ENCODE measurements at regions not wholly inside any gene's neighbourhood (a gene's known extent, or its start where the extent isn't known, plus 50 kb on each side); places are given as distances from the start of the nearest gene placed in this dataset.
A peak's percentile ranks its signal among the peaks of the same experiment; 100 is the strongest.

- Histone ChIP-seq H3K9me3 (peaks cover 0 to 4% (median 0%) of the 10 kb centered on the region in 4 donors), H3K27me3 (no peaks in the 10 kb centered on the region), H3K36me3 (no peaks in the 10 kb centered on the region), H3K27ac (no peak overlapping the region), H3K4me3 (no peak overlapping the region), H3K4me1 (no peaks in the 10 kb centered on the region)
- DNase-seq: no peak
- WGBS, 2 donors: 53 to 88% methylated on average over 3 of the region's 3 CpGs
- intact Hi-C loops (cut with DNase I): no loop called here
- no peak for TF ChIP-seq EP300 (IDR thresholded peaks at IDR 0.05)
- no peak for TF ChIP-seq POLR2A (IDR thresholded peaks at IDR 0.05)
- TF ChIP-seq CTCF (IDR thresholded peaks at IDR 0.05): no peak
- no peak for TF ChIP-seq POLR2AphosphoS5 (IDR thresholded peaks at IDR 0.05)
These were observed 117.8 kb downstream of the UCHL1 start for GRCh38 chr4:41374490-41374889.

- Histone ChIP-seq H3K4me3 (no peak overlapping the region), H3K36me3 (no peaks in the 10 kb centered on the region), H3K27me3 (no peaks in the 10 kb centered on the region), H3K9me3 (peaks cover 0 to 4% (median 0%) of the 10 kb centered on the region in 4 donors), H3K27ac (no peak overlapping the region), H3K4me1 (no peaks in the 10 kb centered on the region)
- intact Hi-C loops (cut with DNase I): no loop called here
- 61 to 83% methylated on average over 7 of the region's 7 CpGs for WGBS, 2 donors
- TF ChIP-seq POLR2AphosphoS5 (IDR thresholded peaks at IDR 0.05) (no peak), EP300 (IDR thresholded peaks at IDR 0.05) (no peak), POLR2A (IDR thresholded peaks at IDR 0.05) (no peak), CTCF (IDR thresholded peaks at IDR 0.05) (no peak)
- no peak for DNase-seq
These were observed 118.8 kb downstream of the UCHL1 start for GRCh38 chr4:41375561-41375960.

GRCh38 chr4:41377196-41377595 is 120.5 kb downstream of the UCHL1 start:
- Histone ChIP-seq H3K9me3 (peaks cover 0 to 4% (median 0%) of the 10 kb centered on the region in 4 donors), H3K4me1 (peaks cover 0 to 8% (median 2%) of the 10 kb centered on the region in 4 donors), H3K36me3 (no peaks in the 10 kb centered on the region), H3K27ac (no peak overlapping the region), H3K4me3 (no peak overlapping the region), H3K27me3 (no peaks in the 10 kb centered on the region)
- no peak for DNase-seq
- WGBS, 2 donors: 90 to 96% methylated on average over 3 of the region's 3 CpGs
- intact Hi-C loops (cut with DNase I): no loop called here
- no peak for TF ChIP-seq POLR2A (IDR thresholded peaks at IDR 0.05)
- no peak for TF ChIP-seq POLR2AphosphoS5 (IDR thresholded peaks at IDR 0.05)
- no peak for TF ChIP-seq CTCF (IDR thresholded peaks at IDR 0.05)
- TF ChIP-seq EP300 (IDR thresholded peaks at IDR 0.05): no peak

- Histone ChIP-seq H3K9me3 (peaks cover 0 to 4% (median 0%) of the 10 kb centered on the region in 4 donors), H3K4me1 (peaks cover 0 to 8% (median 2%) of the 10 kb centered on the region in 4 donors), H3K27me3 (no peaks in the 10 kb centered on the region), H3K27ac (no peak overlapping the region), H3K36me3 (no peaks in the 10 kb centered on the region), H3K4me3 (no peak overlapping the region)
- no peak for DNase-seq
- 85 to 86% methylated on average over 1 of the region's 1 CpG for WGBS, 2 donors
- TF ChIP-seq POLR2A (IDR thresholded peaks at IDR 0.05) (no peak), EP300 (IDR thresholded peaks at IDR 0.05) (no peak), CTCF (IDR thresholded peaks at IDR 0.05) (no peak), POLR2AphosphoS5 (IDR thresholded peaks at IDR 0.05) (no peak)
- intact Hi-C loops (cut with DNase I): no loop called here
These were observed 122.5 kb downstream of the UCHL1 start for GRCh38 chr4:41379230-41379629.

- TF ChIP-seq EP300 (IDR thresholded peaks at IDR 0.05): no peak
- no peak for TF ChIP-seq POLR2A (IDR thresholded peaks at IDR 0.05)
- TF ChIP-seq CTCF (IDR thresholded peaks at IDR 0.05): no peak
- TF ChIP-seq POLR2AphosphoS5 (IDR thresholded peaks at IDR 0.05): no peak
- H3K9me3 ChIP-seq: peaks cover 0 to 4% (median 0%) of the 10 kb centered on the region in 4 donors
- H3K4me1 ChIP-seq: peaks cover 0 to 8% (median 2%) of the 10 kb centered on the region in 4 donors
- no peaks in the 10 kb centered on the region for H3K36me3 ChIP-seq
- intact Hi-C loops (cut with DNase I): no loop called here
- WGBS, 2 donors: 84 to 90% methylated on average over 1 of the region's 1 CpG
- no peaks in the 10 kb centered on the region for H3K27me3 ChIP-seq
- no peak overlapping the region for H3K4me3 ChIP-seq
- DNase-seq: no peak
- H3K27ac ChIP-seq: peak overlapping the region in 1 of 4 donors; percentile 44
These were observed 123.9 kb downstream of the UCHL1 start for GRCh38 chr4:41380511-41381157.

Measured in sigmoid colon (tissue), 6 donors.